Activated CD4-positive, alpha-beta T cell treated with anti-CD3 and anti-CD28 coated beads for 24 hours (primary cell): ENCODE measurements at regions not wholly inside any gene's neighbourhood (a gene's known extent, or its start where the extent isn't known, plus 50 kb on each side); places are given as distances from the start of the nearest gene placed in this dataset.
"Not testable (repeated sequence)": the region's sequence is repeated elsewhere in the genome, so short reads cannot be mapped to it uniquely, and the experiment has no call there.

ENCODE experiments used
- DNase-seq, 2 donors: peaks; one replicate each; pipeline ENCODE4 v3.0.0-alpha.2; 2020; ENCODE audit warnings: low read depth in 2 of 2

- DNase-seq: no peak
Measured at GRCh38 chr5:89083791-89084190, 200.8 kb upstream of the MEF2C start.

GRCh38 chr5:89081360-89081759 is 198.4 kb upstream of the MEF2C start:
- DNase-seq: no peak

- DNase-seq: no peak
Measured at GRCh38 chr5:89080467-89081116, 197.6 kb upstream of the MEF2C start.

- no peak for DNase-seq
Measured at GRCh38 chr5:89072842-89073672, 190.1 kb upstream of the MEF2C start.

GRCh38 chr5:89071941-89072331 is 189.0 kb upstream of the MEF2C start:
- no peak for DNase-seq

GRCh38 chr5:89071101-89071940 is 188.3 kb upstream of the MEF2C start:
- no peak for DNase-seq

GRCh38 chr5:89069591-89069990 is 186.6 kb upstream of the MEF2C start:
- no peak for DNase-seq

GRCh38 chr5:89067362-89067761 is 184.4 kb upstream of the MEF2C start:
- DNase-seq: no peak

GRCh38 chr5:89065919-89066318 is 182.9 kb upstream of the MEF2C start:
- DNase-seq: no peak

- DNase-seq: no peak
Measured at GRCh38 chr5:89064736-89065135, 181.8 kb upstream of the MEF2C start.

- DNase-seq: no peak
Measured at GRCh38 chr5:89064054-89064453, 181.1 kb upstream of the MEF2C start.

GRCh38 chr5:89060768-89061167 is 177.8 kb upstream of the MEF2C start:
- DNase-seq: no peak

GRCh38 chr5:89059274-89059673 is 176.3 kb upstream of the MEF2C start:
- DNase-seq: no peak

- no peak for DNase-seq
Measured at GRCh38 chr5:89055695-89056085, 172.7 kb upstream of the MEF2C start.

GRCh38 chr5:89055015-89055694 is 172.2 kb upstream of the MEF2C start:
- DNase-seq: no peak

GRCh38 chr5:89053547-89053946 is 170.6 kb upstream of the MEF2C start:
- no peak for DNase-seq

GRCh38 chr5:89050062-89050461 is 167.1 kb upstream of the MEF2C start:
- DNase-seq: not testable (repeated sequence)

GRCh38 chr5:89047571-89047970 is 164.6 kb upstream of the MEF2C start:
- DNase-seq: no peak

- DNase-seq: no peak
Measured at GRCh38 chr5:89045216-89045615, 162.2 kb upstream of the MEF2C start.

- DNase-seq: no peak
Measured at GRCh38 chr5:89044674-89045200, 161.8 kb upstream of the MEF2C start.

GRCh38 chr5:89043676-89044075 is 160.7 kb upstream of the MEF2C start:
- no peak for DNase-seq

- DNase-seq: no peak
Measured at GRCh38 chr5:89042746-89043145, 159.8 kb upstream of the MEF2C start.
